ENCODE measurements at regions not wholly inside any gene's neighbourhood (a gene's known extent, or its start where the extent isn't known, plus 50 kb on each side); places are given as distances from the start of the nearest gene placed in this dataset.
"Not testable (repeated sequence)": the region's sequence is repeated elsewhere in the genome, so short reads cannot be mapped to it uniquely, and the experiment has no call there.

GRCh38 chr3:176870451-176870850, 326.8 kb downstream of the TBL1XR1 start:
- no peak for DNase-seq (ENCODE audit: low read depth)

- no peak for DNase-seq (ENCODE audit: low read depth)
Observed at GRCh38 chr3:176867681-176868663, 329.3 kb downstream of the TBL1XR1 start.

- no peak for DNase-seq (ENCODE audit: low read depth)
Observed at GRCh38 chr3:176861137-176861536, 336.1 kb downstream of the TBL1XR1 start.

DNA sequence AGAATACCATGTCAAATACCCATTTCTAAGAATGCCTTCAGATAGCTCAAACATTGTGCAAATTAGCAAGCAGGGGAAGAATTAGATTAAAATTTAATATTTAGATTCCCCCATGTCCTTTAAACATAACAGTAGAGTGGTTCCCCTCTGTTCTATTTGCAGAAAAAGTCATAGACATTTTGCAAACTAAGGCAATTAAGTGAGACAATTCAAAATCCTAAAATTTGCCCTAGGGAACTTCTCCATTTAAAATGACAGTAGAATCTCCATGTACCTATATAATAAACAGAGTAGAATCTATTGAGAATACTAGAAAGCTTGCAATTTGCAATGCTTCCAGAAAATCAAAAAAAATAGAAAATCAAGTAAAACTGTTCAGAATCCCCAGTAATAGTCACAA, 340.6 kb downstream of the TBL1XR1 start:
- no peak for DNase-seq (ENCODE audit: low read depth)

- DNase-seq (ENCODE audit: low read depth), result no peak
Observed at GRCh38 chr3:176855901-176856486, 341.3 kb downstream of the TBL1XR1 start.

DNA sequence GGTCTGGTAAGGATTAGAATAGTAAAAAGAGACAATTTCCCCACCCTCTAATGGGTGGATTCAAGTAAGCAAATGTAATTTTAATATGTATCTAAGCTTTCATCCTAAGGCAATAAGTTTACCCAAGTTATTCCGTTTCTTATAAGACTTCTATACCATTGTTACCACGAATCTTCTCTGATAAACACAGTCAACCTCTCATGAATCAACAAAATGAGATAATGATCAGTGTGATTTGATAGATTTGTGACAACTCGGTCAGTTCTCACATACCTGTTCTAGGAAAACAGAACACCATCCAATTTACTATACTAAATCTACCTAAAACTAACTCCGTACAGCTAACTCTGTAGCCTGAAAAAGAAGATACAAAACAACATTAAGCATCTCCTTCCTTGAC, 342.1 kb downstream of the TBL1XR1 start:
- DNase-seq (ENCODE audit: low read depth), result no peak

DNA sequence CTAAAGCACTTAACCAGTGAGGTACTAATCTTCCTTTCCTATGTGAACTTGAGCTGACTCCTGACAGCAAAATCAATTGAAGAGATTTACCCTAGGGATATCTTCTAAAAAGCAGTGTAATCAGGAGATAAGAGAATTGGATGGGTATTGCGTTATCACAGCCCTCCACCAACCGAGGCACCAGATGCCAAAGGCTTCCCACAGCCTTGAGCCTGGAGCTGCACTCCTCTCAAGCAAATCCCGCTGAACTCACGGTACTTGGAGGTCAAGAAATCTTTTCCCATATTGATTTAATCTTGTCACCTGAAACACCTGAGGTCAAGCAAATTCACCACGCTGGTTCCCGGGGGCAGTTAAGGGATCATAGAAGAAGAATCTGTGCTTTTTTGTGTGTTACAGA, 346.8 kb downstream of the TBL1XR1 start:
- DNase-seq (ENCODE audit: low read depth), result no peak

GRCh38 chr3:176848431-176849214, 348.7 kb downstream of the TBL1XR1 start:
- peak; percentile 29 for DNase-seq (ENCODE audit: low read depth)

GRCh38 chr3:176842914-176843313, 354.4 kb downstream of the TBL1XR1 start:
- DNase-seq (ENCODE audit: low read depth), result no peak

DNA sequence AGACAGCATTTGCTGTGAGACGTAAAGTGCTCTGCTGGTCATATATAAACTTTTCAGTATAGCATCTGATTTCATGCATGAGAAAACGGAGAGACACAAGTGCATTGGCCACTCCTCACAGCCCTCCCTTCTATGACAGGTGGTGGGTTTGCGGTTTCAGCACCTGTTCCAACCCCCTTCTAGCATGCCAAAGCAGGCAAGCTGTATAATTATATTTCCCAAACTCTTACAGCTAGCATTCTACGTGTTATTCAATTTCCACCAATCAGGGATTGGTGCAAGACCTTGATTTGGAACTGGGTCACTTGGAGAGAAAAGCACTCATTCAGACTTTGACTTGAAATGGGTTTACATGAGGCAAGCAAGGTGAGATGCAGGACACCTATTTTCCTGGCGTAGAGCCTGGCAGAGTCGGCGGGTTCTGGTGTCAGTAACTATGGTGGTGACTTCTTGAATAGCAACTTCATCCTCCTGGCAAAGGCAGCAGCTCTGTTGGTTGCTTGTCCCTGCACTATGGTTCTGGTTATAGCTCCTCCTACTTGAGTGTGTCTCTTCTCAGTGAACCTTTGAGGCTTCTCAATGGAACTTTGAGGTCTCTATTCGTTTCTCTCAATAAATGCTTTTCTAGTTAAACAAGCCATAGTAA, 356.5 kb downstream of the TBL1XR1 start:
- no peak for DNase-seq (ENCODE audit: low read depth)

DNA sequence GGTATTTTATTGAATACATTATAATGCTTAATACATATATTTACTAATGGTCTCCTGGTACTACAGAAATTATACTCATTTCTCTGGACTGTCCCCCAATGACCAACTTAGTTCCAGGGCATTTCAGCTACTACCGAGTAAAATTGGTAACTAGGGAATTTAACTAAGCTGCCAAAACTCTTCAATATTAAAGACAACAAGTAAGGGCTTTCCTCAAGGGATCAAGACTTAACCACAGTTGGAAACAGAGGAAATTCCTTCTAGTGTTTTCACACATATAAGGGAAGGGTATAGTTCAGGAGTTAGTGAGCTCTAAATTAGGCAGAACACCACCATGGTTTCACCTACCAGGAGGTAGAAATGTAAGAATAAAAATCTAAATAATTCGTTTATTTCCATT, 357.4 kb downstream of the TBL1XR1 start:
- DNase-seq (ENCODE audit: low read depth), result no peak

GRCh38 chr3:176839466-176839865, 357.8 kb downstream of the TBL1XR1 start:
- no peak for DNase-seq (ENCODE audit: low read depth)

DNA sequence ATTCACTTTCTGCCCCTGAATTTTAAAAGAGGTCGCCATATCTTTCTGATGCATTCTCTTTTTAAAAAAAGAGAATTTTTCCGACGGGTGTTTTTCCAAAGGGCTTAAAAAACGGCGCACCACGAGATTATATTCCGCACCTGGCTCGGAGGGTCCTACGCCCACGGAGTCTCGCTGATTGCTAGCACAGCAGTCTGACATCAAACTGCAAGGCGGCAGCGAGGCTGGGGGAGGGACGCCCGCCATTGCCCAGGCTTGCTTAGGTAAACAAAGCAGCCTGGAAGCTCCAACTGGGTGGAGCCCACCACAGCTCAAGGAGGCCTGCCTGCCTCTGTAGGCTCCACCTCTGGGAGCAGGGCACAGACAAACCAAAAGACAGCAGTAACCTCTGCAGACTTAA, 370.0 kb downstream of the TBL1XR1 start:
- not testable (repeated sequence) for DNase-seq (ENCODE audit: low read depth)

- DNase-seq (ENCODE audit: low read depth), result no peak
Observed at GRCh38 chr3:176824811-176825210, 372.5 kb downstream of the TBL1XR1 start.

GRCh38 chr3:176820764-176821163, 376.5 kb downstream of the TBL1XR1 start:
- DNase-seq (ENCODE audit: low read depth), result no peak

- DNase-seq (ENCODE audit: low read depth), result no peak
Observed at GRCh38 chr3:176816937-176817336, 380.3 kb downstream of the TBL1XR1 start.

- DNase-seq (ENCODE audit: low read depth), result no peak
Observed at GRCh38 chr3:176814285-176814684, 383.0 kb downstream of the TBL1XR1 start.

DNA sequence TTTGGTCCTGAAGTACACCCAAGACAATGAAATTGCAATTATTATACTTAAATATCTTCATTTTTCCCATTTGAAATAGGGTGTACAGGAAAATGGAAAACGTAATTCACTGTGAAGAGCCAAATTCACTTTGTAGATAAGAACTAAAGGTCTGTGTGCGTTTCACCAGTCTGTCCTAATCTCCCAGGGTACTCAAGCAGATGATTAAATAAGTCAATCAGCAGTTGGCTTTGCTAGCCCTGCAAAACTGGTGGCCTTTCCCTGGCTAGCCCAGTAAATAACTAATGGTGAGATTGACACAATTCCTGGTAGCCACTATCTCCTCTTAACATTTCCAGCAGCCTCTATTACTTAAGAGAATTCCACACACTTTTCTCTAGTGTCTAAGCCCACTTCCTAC, 389.3 kb downstream of the TBL1XR1 start:
- no peak for DNase-seq (ENCODE audit: low read depth)

- no peak for DNase-seq (ENCODE audit: low read depth)
Observed at GRCh38 chr3:176799675-176800074, 397.6 kb downstream of the TBL1XR1 start.

DNA sequence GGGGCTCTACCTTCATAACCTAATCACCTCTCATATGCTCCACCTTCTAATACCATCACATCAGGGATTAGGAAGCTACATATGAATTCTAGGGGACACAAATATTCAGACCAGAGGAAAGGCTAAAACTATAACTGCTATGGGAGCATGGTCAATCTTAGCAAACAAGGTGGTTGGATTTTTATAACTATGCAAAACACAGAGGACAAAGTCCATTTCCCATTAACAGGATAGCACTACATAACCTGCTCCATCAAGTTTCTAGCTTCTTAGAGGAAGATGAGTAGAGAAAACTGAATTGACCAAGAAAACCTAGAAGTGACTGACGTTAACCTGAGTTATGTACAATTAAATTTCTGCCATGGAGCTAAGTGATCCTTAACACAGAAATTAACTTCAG, 398.6 kb downstream of the TBL1XR1 start:
- DNase-seq (ENCODE audit: low read depth), result no peak

GRCh38 chr3:176796371-176796770, 400.9 kb downstream of the TBL1XR1 start:
- DNase-seq (ENCODE audit: low read depth), result peak; percentile 24

GRCh38 chr3:176795891-176796290, 401.4 kb downstream of the TBL1XR1 start:
- no peak for DNase-seq (ENCODE audit: low read depth)
